ENCODE measurements at regions not wholly inside any gene's neighbourhood (a gene's known extent, or its start where the extent isn't known, plus 50 kb on each side); places are given as distances from the start of the nearest gene placed in this dataset.

DNA sequence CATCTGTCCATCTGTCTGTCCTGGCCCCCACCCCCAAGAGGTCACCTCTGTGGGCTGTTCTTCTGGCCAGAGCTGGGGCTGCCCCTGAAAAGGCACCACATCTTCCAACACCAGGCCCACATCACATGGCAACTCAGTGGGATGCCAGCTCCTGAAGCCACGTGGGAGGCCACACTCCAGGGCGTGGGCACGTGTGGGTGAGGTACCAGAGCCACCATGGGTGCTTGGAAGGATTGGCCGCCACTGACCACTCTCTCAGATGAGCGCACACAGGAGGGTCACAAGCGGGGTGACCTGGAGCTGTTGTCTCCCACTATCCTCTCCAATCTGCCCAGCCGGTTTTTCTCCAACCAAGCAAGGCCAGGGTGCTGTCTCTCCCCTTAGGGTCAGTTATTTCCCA is 197.9 kb downstream of the TFCP2L1 start:
- no peaks in the 10 kb centered on the region for H3K36me3 ChIP-seq (ENCODE audit: control insufficient read depth, insufficient read depth, low read length)
- peaks cover 9% of the 10 kb centered on the region for H3K9me3 ChIP-seq
- DNase-seq, result no peak
- intact Hi-C loops (cut with micrococcal nuclease; ENCODE audit: unreplicated experiment), result no loop called here
- H3K27me3 ChIP-seq (replicated peaks; ENCODE audit: control insufficient read depth, insufficient read depth, low read length), result no peaks in the 10 kb centered on the region
- H3K27me3 Mint-ChIP-seq (ENCODE audit: insufficient read depth, unreplicated experiment), result no peaks in the 10 kb centered on the region
- CTCF ChIA-PET, result interaction anchor here (1.3 to 1.7 kb wide), 3 partner anchors 12 to 97 kb away, joined by 3 to 4 read pairs (median 3); no protein-coding TSS in a partner anchor
- H3K4me1 Mint-ChIP-seq (ENCODE audit: low read depth, unreplicated experiment), result peaks cover 7% of the 10 kb centered on the region
- TF ChIP-seq, protein P1, sequence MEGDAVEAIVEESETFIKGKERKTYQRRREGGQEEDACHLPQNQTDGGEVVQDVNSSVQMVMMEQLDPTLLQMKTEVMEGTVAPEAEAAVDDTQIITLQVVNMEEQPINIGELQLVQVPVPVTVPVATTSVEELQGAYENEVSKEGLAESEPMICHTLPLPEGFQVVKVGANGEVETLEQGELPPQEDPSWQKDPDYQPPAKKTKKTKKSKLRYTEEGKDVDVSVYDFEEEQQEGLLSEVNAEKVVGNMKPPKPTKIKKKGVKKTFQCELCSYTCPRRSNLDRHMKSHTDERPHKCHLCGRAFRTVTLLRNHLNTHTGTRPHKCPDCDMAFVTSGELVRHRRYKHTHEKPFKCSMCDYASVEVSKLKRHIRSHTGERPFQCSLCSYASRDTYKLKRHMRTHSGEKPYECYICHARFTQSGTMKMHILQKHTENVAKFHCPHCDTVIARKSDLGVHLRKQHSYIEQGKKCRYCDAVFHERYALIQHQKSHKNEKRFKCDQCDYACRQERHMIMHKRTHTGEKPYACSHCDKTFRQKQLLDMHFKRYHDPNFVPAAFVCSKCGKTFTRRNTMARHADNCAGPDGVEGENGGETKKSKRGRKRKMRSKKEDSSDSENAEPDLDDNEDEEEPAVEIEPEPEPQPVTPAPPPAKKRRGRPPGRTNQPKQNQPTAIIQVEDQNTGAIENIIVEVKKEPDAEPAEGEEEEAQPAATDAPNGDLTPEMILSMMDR (IDR thresholded peaks at IDR 0.05; ENCODE audit: insufficient read depth in 1 of 2, low read depth in 1 of 2, low read length in 1 of 2, severe bottlenecking in 1 of 2, unreplicated experiment in 1 of 2), result no peak
- peaks cover 15% of the 10 kb centered on the region for H3K9me3 Mint-ChIP-seq (ENCODE audit: unreplicated experiment)
- POLR2A ChIA-PET, result no interaction called here
- no peak overlapping the region for H3K4me3 ChIP-seq (ENCODE audit: low read depth, low read length)
- H3K4me3 Mint-ChIP-seq (ENCODE audit: unreplicated experiment), result no peak overlapping the region
- no TSS peak for BruUV-seq (replicated peaks)
- peaks cover 5% of the 10 kb centered on the region; the same call in 1 of the 2 replicates for H3K4me1 ChIP-seq
- H3K27ac Mint-ChIP-seq (ENCODE audit: unreplicated experiment), result no peak overlapping the region
- H3K36me3 Mint-ChIP-seq (ENCODE audit: insufficient read depth, unreplicated experiment), result no peaks in the 10 kb centered on the region

DNA sequence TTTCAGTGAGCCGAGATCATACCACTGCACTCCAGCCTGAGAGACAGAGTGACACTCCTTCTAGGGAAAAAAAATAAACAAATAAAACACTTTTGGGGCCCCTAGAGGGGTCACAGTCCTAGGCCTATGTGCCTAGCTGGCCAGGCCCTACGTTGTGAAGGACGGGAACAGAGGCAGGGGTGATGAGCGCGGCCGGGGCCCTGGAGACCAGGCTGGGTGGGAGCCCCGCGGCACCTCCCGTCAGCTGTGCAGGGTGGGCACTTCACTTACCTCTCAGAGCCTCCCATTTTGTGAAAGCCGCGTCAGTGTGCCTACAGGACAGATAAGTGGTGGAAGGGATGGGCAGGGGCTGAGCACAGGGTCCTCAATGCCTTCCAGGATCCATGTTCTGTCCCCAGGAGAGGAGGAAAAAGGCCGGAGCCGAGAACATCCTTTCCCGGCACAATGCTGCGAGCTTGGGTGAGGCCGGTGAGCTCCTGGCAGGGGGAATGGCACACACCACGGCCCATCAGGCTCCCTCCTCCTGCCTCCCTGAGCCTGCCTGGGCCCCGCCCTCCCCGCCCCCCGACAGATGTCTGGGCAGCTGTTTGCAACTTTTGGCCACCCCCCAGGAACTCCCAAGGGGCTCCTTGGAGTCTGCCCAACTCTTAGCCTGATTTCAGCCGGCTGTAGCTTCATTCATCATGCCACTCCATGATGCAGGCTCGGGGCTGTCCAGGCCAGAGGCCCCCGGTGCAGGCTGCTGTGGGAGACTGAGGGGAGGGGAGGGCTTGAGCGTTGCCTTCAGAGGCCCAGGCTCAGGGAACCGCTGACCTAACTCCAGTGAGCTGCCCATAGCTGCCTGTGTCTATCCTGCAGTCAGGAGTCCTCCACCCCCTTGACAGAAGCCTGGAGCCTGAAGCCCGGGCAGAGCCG is 196.5 kb downstream of the TFCP2L1 start:
- Mint-ChIP-seq H3K4me3 (ENCODE audit: unreplicated experiment) (no peak overlapping the region), H3K4me1 (ENCODE audit: low read depth, unreplicated experiment) (peaks cover 7% of the 10 kb centered on the region), H3K27me3 (ENCODE audit: insufficient read depth, unreplicated experiment) (no peaks in the 10 kb centered on the region), H3K36me3 (ENCODE audit: insufficient read depth, unreplicated experiment) (no peaks in the 10 kb centered on the region), H3K27ac (ENCODE audit: unreplicated experiment) (no peak overlapping the region), H3K9me3 (ENCODE audit: unreplicated experiment) (peaks cover 21% of the 10 kb centered on the region)
- ChIA-PET CTCF (interaction anchor here (1.2 kb wide), 2 partner anchors 9 to 268 kb away, joined by 3 to 4 read pairs; no protein-coding TSS in a partner anchor), POLR2A (no interaction called here)
- intact Hi-C loops (cut with micrococcal nuclease; ENCODE audit: unreplicated experiment), result no loop called here
- Histone ChIP-seq H3K4me3 (ENCODE audit: low read depth, low read length) (no peak overlapping the region), H3K27me3 (replicated peaks; ENCODE audit: control insufficient read depth, insufficient read depth, low read length) (no peaks in the 10 kb centered on the region), H3K4me1 (peaks cover 5% of the 10 kb centered on the region; the same call in 1 of the 2 replicates), H3K36me3 (ENCODE audit: control insufficient read depth, insufficient read depth, low read length) (no peaks in the 10 kb centered on the region), H3K9me3 (peaks cover 21% of the 10 kb centered on the region)
- no TSS peak for BruUV-seq (replicated peaks)
- DNase-seq, result no peak
- TF ChIP-seq, protein P1 (IDR thresholded peaks at IDR 0.05; ENCODE audit: insufficient read depth in 1 of 2, low read depth in 1 of 2, low read length in 1 of 2, severe bottlenecking in 1 of 2, unreplicated experiment in 1 of 2), result no peak

- peaks cover 24% of the 10 kb centered on the region for H3K9me3 Mint-ChIP-seq (ENCODE audit: unreplicated experiment)
- H3K36me3 Mint-ChIP-seq (ENCODE audit: insufficient read depth, unreplicated experiment), result no peaks in the 10 kb centered on the region
- Histone ChIP-seq H3K36me3 (ENCODE audit: control insufficient read depth, insufficient read depth, low read length) (no peaks in the 10 kb centered on the region), H3K27me3 (replicated peaks; ENCODE audit: control insufficient read depth, insufficient read depth, low read length) (no peaks in the 10 kb centered on the region), H3K4me1 (peaks cover 5% of the 10 kb centered on the region; the same call in 1 of the 2 replicates), H3K4me3 (ENCODE audit: low read depth, low read length) (no peak overlapping the region), H3K9me3 (peaks cover 25% of the 10 kb centered on the region)
- TF ChIP-seq, protein P1 (IDR thresholded peaks at IDR 0.05; ENCODE audit: insufficient read depth in 1 of 2, low read depth in 1 of 2, low read length in 1 of 2, severe bottlenecking in 1 of 2, unreplicated experiment in 1 of 2), result no peak
- ChIA-PET CTCF (interaction anchor here (0.7 to 1.2 kb wide), 2 partner anchors 9 to 58 kb away, joined by 4 to 13 read pairs; no protein-coding TSS in a partner anchor), POLR2A (no interaction called here)
- intact Hi-C loops (cut with micrococcal nuclease; ENCODE audit: unreplicated experiment), result no loop called here
- peaks cover 7% of the 10 kb centered on the region for H3K4me1 Mint-ChIP-seq (ENCODE audit: low read depth, unreplicated experiment)
- H3K4me3 Mint-ChIP-seq (ENCODE audit: unreplicated experiment), result no peak overlapping the region
- no peaks in the 10 kb centered on the region for H3K27me3 Mint-ChIP-seq (ENCODE audit: insufficient read depth, unreplicated experiment)
- no TSS peak for BruUV-seq (replicated peaks)
- H3K27ac Mint-ChIP-seq (ENCODE audit: unreplicated experiment), result no peak overlapping the region
- no peak for DNase-seq
Observed at GRCh38 chr2:121089166-121089510, 195.9 kb downstream of the TFCP2L1 start.

All from Caco-2 (cell line).